ENCODE measurements at regions not wholly inside any gene's neighbourhood (a gene's known extent, or its start where the extent isn't known, plus 50 kb on each side); places are given as distances from the start of the nearest gene placed in this dataset.

- no peak for TF ChIP-seq POLR2A (IDR thresholded peaks at IDR 0.05)
- TF ChIP-seq CTCF (IDR thresholded peaks at IDR 0.05) = no peak
- TF ChIP-seq EP300 (IDR thresholded peaks at IDR 0.05) = no peak
- TF ChIP-seq POLR2AphosphoS5 (IDR thresholded peaks at IDR 0.05) = no peak
These were observed 786.6 kb upstream of the DPPA4 start for GRCh38 chr3:110123946-110124345.
